GM10266 (cell line): ENCODE measurements at regions not wholly inside any gene's neighbourhood (a gene's known extent, or its start where the extent isn't known, plus 50 kb on each side); places are given as distances from the start of the nearest gene placed in this dataset.

Source experiments
- DNase-seq: peaks from one replicate; pipeline ENCODE4 v3.0.0; 2012; ENCODE audit errors: extremely low spot score
- TF ChIP-seq, protein P1 (sequence below): IDR thresholded peaks from 2 replicates; pipeline ENCODE4 v1.5.1; 2012; ENCODE audit warnings: mild to moderate bottlenecking, low read depth; ENCODE audit not compliant: control insufficient read depth, insufficient read depth; ENCODE audit errors: missing control alignments

DNA sequence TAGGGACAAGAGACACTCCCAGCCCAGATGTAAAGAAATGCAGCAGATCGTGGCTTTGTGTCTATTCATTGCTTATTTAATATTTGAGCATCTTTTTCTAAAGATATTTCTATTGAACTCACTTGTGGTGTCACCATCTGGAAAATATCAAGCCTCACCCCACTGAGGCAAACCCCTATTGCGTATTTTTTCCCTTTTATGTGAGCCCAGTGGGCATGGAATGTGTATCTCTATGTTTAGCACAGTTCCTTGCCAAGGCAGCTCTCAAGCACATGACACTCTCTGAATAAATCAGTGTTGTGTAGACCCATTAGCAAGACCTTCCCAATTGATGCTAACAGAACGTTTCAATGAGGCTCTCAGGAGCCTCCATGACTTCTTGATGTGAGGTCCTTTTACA lies 81.6 kb downstream of the TMEM174 start:
- TF ChIP-seq, protein P1, sequence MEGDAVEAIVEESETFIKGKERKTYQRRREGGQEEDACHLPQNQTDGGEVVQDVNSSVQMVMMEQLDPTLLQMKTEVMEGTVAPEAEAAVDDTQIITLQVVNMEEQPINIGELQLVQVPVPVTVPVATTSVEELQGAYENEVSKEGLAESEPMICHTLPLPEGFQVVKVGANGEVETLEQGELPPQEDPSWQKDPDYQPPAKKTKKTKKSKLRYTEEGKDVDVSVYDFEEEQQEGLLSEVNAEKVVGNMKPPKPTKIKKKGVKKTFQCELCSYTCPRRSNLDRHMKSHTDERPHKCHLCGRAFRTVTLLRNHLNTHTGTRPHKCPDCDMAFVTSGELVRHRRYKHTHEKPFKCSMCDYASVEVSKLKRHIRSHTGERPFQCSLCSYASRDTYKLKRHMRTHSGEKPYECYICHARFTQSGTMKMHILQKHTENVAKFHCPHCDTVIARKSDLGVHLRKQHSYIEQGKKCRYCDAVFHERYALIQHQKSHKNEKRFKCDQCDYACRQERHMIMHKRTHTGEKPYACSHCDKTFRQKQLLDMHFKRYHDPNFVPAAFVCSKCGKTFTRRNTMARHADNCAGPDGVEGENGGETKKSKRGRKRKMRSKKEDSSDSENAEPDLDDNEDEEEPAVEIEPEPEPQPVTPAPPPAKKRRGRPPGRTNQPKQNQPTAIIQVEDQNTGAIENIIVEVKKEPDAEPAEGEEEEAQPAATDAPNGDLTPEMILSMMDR = no peak
- DNase-seq = no peak

- DNase-seq = no peak
- TF ChIP-seq, protein P1 = no peak
Measured at GRCh38 chr5:73253047-73253660, 80.2 kb downstream of the TMEM174 start.

- DNase-seq = no peak
- TF ChIP-seq, protein P1 = no peak
Measured at GRCh38 chr5:73250645-73251044, 77.7 kb downstream of the TMEM174 start.

DNA sequence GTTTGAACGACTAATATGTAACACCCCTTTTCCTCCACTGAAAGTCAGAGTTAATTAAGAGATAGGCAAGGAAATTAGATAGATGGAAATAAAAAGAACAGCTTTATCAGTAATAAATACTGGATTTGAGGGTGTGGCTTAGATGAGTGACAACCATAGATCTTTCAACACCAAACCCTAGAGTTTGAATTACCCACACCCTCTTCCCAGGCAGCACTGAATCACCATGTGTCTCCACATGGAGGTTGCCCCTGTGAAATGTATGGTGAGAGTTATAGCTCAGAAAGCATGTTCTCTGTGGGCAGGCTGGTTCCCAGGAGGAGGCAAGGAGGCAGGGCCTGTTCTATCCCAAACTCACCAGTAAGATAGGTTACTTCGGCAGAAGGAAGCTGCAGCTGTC lies 69.7 kb downstream of the TMEM174 start:
- TF ChIP-seq, protein P1 = no peak
- DNase-seq = no peak

GRCh38 chr5:73238873-73239272 lies 65.9 kb downstream of the TMEM174 start:
- DNase-seq = no peak
- TF ChIP-seq, protein P1 = no peak

- TF ChIP-seq, protein P1 = no peak
- no peak for DNase-seq
Measured at GRCh38 chr5:73236541-73237128, 63.6 kb downstream of the TMEM174 start.

- DNase-seq = no peak
Measured at GRCh38 chr5:73234204-73234555, 61.2 kb downstream of the TMEM174 start.

More at GRCh38 chr5:73234204-73234555, 61.2 kb downstream of the TMEM174 start:
- TF ChIP-seq, protein P1 = no peak
